ENCODE measurements at regions not wholly inside any gene's neighbourhood (a gene's known extent, or its start where the extent isn't known, plus 50 kb on each side); places are given as distances from the start of the nearest gene placed in this dataset.

DNA sequence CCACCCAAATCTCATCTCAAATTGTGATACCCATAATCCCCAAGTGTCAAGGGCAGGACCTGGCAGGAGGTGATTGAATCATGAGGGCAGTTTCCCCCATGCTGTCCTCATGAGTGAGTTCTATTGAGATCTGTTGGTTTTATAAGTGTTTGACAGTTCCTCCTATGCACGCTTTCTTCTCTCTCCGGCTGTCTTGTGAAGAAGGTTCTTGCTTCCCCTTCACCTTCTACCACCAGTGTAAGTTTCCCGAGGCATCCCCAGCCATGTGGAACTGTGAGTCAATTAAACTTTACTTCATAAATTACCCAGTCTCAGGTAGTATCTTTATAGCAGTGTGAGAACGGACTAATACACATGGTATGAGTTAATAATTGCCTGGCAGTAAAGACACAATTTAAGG is 581.7 kb upstream of the AMOT start:
- H3K4me3 ChIP-seq (ENCODE audit: low read depth, low read length, poor library complexity, severe bottlenecking): no peak overlapping the region
- no peaks in the 10 kb centered on the region for H3K36me3 ChIP-seq (ENCODE audit: insufficient read depth, low read length)
- H3K9me2 ChIP-seq (ENCODE audit: insufficient read depth, low read length): no peaks in the 10 kb centered on the region
- no peaks in the 10 kb centered on the region for H3K9me3 ChIP-seq (ENCODE audit: low read length)
- ChIA-PET CTCF (ENCODE audit: unreplicated experiment) (no interaction called here), POLR2A (no interaction called here)
- no peak for DNase-seq (ENCODE audit: low spot score)
- no peak overlapping the region for H3K27ac ChIP-seq (ENCODE audit: low read depth, low read length, poor library complexity, severe bottlenecking)
- no peak for TF ChIP-seq EZH2phosphoT487 (IDR thresholded peaks at IDR 0.05; ENCODE audit: borderline replicate concordance, low read depth, low read length)
- TF ChIP-seq, protein P1, sequence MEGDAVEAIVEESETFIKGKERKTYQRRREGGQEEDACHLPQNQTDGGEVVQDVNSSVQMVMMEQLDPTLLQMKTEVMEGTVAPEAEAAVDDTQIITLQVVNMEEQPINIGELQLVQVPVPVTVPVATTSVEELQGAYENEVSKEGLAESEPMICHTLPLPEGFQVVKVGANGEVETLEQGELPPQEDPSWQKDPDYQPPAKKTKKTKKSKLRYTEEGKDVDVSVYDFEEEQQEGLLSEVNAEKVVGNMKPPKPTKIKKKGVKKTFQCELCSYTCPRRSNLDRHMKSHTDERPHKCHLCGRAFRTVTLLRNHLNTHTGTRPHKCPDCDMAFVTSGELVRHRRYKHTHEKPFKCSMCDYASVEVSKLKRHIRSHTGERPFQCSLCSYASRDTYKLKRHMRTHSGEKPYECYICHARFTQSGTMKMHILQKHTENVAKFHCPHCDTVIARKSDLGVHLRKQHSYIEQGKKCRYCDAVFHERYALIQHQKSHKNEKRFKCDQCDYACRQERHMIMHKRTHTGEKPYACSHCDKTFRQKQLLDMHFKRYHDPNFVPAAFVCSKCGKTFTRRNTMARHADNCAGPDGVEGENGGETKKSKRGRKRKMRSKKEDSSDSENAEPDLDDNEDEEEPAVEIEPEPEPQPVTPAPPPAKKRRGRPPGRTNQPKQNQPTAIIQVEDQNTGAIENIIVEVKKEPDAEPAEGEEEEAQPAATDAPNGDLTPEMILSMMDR (conservative IDR thresholded peaks at IDR 0.05; ENCODE audit: low read length): no peak
- H3K4me2 ChIP-seq (ENCODE audit: low read length): no peak overlapping the region
- intact Hi-C loops (cut with micrococcal nuclease; ENCODE audit: unreplicated experiment): no loop called here
- H4K20me1 ChIP-seq (ENCODE audit: insufficient read depth, low read length): no peaks in the 10 kb centered on the region
- no peak overlapping the region for H2AFZ ChIP-seq (ENCODE audit: low read length)
- no TSS peak for BruUV-seq (replicated peaks)
- no peaks in the 10 kb centered on the region for H3K4me1 ChIP-seq (ENCODE audit: insufficient read depth, low read length, poor library complexity, severe bottlenecking)
- no peaks in the 10 kb centered on the region for H3K79me2 ChIP-seq (ENCODE audit: insufficient read depth, low read depth, low read length)

DNA sequence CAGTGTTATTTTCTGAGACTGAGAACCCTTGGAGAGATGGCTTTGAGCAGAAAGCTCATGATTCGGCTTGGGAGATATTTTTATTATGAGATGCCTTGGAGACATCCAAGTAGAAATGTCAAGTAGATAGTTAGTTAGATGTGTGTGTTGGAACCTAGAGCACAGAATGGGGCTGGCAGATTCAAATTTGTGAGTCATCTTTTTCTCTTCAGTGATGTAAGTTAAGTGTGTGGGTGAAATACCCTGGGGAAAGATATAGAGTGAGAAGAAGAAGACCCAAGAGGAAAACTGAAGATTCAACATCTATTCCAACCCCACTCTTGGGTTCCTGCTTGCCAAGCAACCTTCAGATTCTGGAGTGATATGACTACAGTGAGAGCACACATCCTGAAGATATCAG is 580.8 kb upstream of the AMOT start:
- no peaks in the 10 kb centered on the region for H3K9me3 ChIP-seq (ENCODE audit: low read length)
- TF ChIP-seq, protein P1 (conservative IDR thresholded peaks at IDR 0.05; ENCODE audit: low read length): no peak
- TF ChIP-seq EZH2phosphoT487 (IDR thresholded peaks at IDR 0.05; ENCODE audit: borderline replicate concordance, low read depth, low read length): no peak
- BruUV-seq (replicated peaks): no TSS peak
- H4K20me1 ChIP-seq (ENCODE audit: insufficient read depth, low read length): no peaks in the 10 kb centered on the region
- POLR2A ChIA-PET: no interaction called here
- H2AFZ ChIP-seq (ENCODE audit: low read length): no peak overlapping the region
- H3K4me3 ChIP-seq (ENCODE audit: low read depth, low read length, poor library complexity, severe bottlenecking): no peak overlapping the region
- H3K4me2 ChIP-seq (ENCODE audit: low read length): no peak overlapping the region
- no peaks in the 10 kb centered on the region for H3K4me1 ChIP-seq (ENCODE audit: insufficient read depth, low read length, poor library complexity, severe bottlenecking)
- no peaks in the 10 kb centered on the region for H3K9me2 ChIP-seq (ENCODE audit: insufficient read depth, low read length)
- DNase-seq (ENCODE audit: low spot score): no peak
- intact Hi-C loops (cut with micrococcal nuclease; ENCODE audit: unreplicated experiment): no loop called here
- no peak overlapping the region for H3K27ac ChIP-seq (ENCODE audit: low read depth, low read length, poor library complexity, severe bottlenecking)
- CTCF ChIA-PET (ENCODE audit: unreplicated experiment): no interaction called here
- H3K79me2 ChIP-seq (ENCODE audit: insufficient read depth, low read depth, low read length): no peaks in the 10 kb centered on the region
- H3K36me3 ChIP-seq (ENCODE audit: insufficient read depth, low read length): no peaks in the 10 kb centered on the region

DNA sequence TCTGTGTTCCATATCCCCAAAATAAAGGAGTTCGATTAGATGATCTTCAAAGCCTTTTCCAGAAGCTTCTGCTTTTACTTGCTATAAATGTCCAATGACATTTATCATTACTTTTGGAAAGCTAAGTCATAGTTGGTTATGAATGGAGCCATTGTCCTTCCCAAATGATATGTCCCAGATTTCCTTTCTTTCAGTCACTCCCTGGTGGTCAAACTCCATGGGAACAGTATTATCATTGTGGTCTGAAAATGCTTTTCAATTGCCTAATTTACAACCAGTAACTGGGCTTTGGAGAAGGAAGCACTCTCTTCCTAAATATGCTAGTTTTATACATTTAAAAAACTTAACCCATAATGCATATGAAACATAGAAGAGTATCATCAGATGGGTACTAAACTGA is 571.5 kb upstream of the AMOT start:
- ChIA-PET CTCF (ENCODE audit: unreplicated experiment) (no interaction called here), POLR2A (no interaction called here)
- H3K4me1 ChIP-seq (ENCODE audit: insufficient read depth, low read length, poor library complexity, severe bottlenecking): no peaks in the 10 kb centered on the region
- intact Hi-C loops (cut with micrococcal nuclease; ENCODE audit: unreplicated experiment): no loop called here
- H3K79me2 ChIP-seq (ENCODE audit: insufficient read depth, low read depth, low read length): no peaks in the 10 kb centered on the region
- H3K4me3 ChIP-seq (ENCODE audit: low read depth, low read length, poor library complexity, severe bottlenecking): no peak overlapping the region
- no TSS peak for BruUV-seq (replicated peaks)
- no peak overlapping the region for H3K27ac ChIP-seq (ENCODE audit: low read depth, low read length, poor library complexity, severe bottlenecking)
- no peak overlapping the region for H3K4me2 ChIP-seq (ENCODE audit: low read length)
- DNase-seq (ENCODE audit: low spot score): no peak
- H3K36me3 ChIP-seq (ENCODE audit: insufficient read depth, low read length): no peaks in the 10 kb centered on the region
- TF ChIP-seq EZH2phosphoT487 (IDR thresholded peaks at IDR 0.05; ENCODE audit: borderline replicate concordance, low read depth, low read length): no peak
- TF ChIP-seq, protein P1 (conservative IDR thresholded peaks at IDR 0.05; ENCODE audit: low read length): no peak
- H2AFZ ChIP-seq (ENCODE audit: low read length): no peak overlapping the region
- no peaks in the 10 kb centered on the region for H4K20me1 ChIP-seq (ENCODE audit: insufficient read depth, low read length)
- H3K9me2 ChIP-seq (ENCODE audit: insufficient read depth, low read length): no peaks in the 10 kb centered on the region
- H3K9me3 ChIP-seq (ENCODE audit: low read length): no peaks in the 10 kb centered on the region

Data from OCI-LY7 (cell line).